PC-9 (cell line): ENCODE measurements at regions not wholly inside any gene's neighbourhood (a gene's known extent, or its start where the extent isn't known, plus 50 kb on each side); places are given as distances from the start of the nearest gene placed in this dataset.

ENCODE experiments used
- EZH2 ChIP-seq: fragments of 200-600 bp; sonication (generic); IDR thresholded peaks from 2 replicates; pipeline ENCODE4 v1.8.0; 2017; ENCODE audit warnings: antibody characterized with exemption, low read depth
- TF ChIP-seq, protein P1 (sequence below): fragments of 200-600 bp; sonication (generic); conservative IDR thresholded peaks from 2 replicates; pipeline ENCODE4 v1.6.1; 2017; ENCODE audit warnings: mixed run types, antibody characterized with exemption, mild to moderate bottlenecking, moderate library complexity

DNA sequence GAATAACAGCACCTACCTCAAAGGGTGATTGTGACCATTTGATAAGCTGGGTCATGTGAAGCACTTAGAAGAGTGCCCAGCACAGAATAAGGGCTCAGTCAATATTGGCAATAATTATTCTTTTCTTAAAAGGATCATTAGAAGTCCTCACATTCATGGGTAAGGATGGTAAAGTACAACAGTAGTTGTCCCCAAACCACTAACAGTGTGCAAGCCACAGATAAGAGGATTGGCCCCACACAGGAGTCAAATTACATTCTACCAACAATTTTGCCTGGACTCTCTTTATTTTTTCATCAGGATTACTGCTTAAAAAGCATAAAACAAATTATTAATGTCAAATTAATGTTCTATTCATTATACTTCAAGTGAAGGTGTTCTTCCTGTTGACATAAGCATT lies 271.5 kb upstream of the PDGFD start:
- TF ChIP-seq, protein P1, sequence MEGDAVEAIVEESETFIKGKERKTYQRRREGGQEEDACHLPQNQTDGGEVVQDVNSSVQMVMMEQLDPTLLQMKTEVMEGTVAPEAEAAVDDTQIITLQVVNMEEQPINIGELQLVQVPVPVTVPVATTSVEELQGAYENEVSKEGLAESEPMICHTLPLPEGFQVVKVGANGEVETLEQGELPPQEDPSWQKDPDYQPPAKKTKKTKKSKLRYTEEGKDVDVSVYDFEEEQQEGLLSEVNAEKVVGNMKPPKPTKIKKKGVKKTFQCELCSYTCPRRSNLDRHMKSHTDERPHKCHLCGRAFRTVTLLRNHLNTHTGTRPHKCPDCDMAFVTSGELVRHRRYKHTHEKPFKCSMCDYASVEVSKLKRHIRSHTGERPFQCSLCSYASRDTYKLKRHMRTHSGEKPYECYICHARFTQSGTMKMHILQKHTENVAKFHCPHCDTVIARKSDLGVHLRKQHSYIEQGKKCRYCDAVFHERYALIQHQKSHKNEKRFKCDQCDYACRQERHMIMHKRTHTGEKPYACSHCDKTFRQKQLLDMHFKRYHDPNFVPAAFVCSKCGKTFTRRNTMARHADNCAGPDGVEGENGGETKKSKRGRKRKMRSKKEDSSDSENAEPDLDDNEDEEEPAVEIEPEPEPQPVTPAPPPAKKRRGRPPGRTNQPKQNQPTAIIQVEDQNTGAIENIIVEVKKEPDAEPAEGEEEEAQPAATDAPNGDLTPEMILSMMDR: no peak
- TF ChIP-seq EZH2: no peak
